ENCODE measurements at regions not wholly inside any gene's neighbourhood (a gene's known extent, or its start where the extent isn't known, plus 50 kb on each side); places are given as distances from the start of the nearest gene placed in this dataset.
"Not testable (repeated sequence)": the region's sequence is repeated elsewhere in the genome, so short reads cannot be mapped to it uniquely, and the experiment has no call there.

GRCh38 chrX:63192366-63193041 is 158.6 kb downstream of the SPIN4 start:
- DNase-seq (ENCODE audit: low spot score in 2 of 2); FAIRE-seq: not testable (repeated sequence)

GRCh38 chrX:63186137-63186536 is 165.0 kb downstream of the SPIN4 start:
- DNase-seq (ENCODE audit: low spot score in 2 of 2) (no peak), FAIRE-seq (no peak)

GRCh38 chrX:63179852-63180251 is 171.3 kb downstream of the SPIN4 start:
- not testable (repeated sequence) for DNase-seq (ENCODE audit: low spot score in 2 of 2); FAIRE-seq

- DNase-seq (ENCODE audit: low spot score in 2 of 2); FAIRE-seq: not testable (repeated sequence)
These were observed 174.6 kb downstream of the SPIN4 start for GRCh38 chrX:63176578-63176977.

GRCh38 chrX:63173841-63174718 is 177.1 kb downstream of the SPIN4 start:
- not testable (repeated sequence) for FAIRE-seq; DNase-seq (ENCODE audit: low spot score in 2 of 2)

DNA sequence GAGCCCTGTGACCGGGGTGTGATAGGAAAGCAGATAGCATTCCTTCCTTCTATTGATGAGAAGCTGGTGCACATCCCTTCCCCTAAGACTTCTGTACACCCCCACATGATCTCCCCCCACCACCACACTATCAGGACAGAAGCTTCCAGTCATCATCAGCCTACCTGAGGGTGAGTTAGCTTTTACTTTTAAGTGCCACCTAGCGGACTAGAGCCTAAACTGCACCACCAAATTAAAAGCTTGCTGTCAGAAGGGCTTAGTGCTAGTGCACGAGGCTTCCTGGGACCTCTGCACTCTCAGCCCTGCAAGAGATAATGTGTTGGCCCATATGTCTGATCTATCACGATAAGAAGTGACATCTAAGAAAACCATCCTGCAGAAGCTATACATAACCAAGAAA is 181.7 kb downstream of the SPIN4 start:
- not testable (repeated sequence) for DNase-seq (ENCODE audit: low spot score in 2 of 2); FAIRE-seq

- FAIRE-seq; DNase-seq (ENCODE audit: low spot score in 2 of 2): not testable (repeated sequence)
These were observed 182.2 kb downstream of the SPIN4 start for GRCh38 chrX:63168949-63169348.

- DNase-seq (ENCODE audit: low spot score in 2 of 2); FAIRE-seq: not testable (repeated sequence)
These were observed 184.1 kb downstream of the SPIN4 start for GRCh38 chrX:63167002-63167401.

DNA sequence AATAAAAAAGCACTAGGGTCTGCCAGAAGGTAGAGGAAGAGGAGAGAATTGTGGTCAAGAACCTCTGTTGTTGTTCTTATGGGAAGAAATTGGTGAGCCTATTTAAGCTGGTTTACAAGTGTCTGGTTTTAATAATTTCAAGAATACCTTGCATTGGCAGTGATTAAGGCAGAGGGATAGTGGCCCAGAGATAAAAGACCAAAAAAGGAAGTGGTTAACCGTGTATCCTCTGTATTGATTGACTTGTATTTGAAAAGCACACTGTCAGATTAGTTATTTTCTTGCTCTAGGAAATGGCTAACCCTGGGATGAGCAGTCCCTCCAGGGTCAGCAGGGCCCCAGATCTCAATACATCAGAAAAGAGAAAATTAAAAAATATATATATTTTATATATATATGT is 190.1 kb downstream of the SPIN4 start:
- FAIRE-seq; DNase-seq (ENCODE audit: low spot score in 2 of 2): not testable (repeated sequence)

DNA sequence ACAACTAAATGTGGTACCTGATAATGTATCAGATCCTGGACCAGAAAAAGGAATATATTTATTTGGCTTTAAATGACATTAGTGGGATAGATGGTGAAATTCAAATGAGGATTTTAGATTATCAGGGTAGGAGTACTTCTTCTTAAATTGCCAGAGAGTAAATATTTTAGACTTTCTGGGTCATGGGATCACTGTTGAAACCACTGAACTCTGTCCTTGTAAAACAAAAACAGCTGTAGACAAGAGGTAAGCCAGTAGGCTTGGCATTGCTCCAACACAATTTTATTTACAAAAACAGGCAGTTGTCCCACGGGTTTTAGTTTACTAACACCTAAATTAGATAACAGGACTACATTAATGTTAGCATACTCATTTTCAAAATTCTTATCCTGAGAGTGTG is 190.8 kb downstream of the SPIN4 start:
- not testable (repeated sequence) for FAIRE-seq

DNA sequence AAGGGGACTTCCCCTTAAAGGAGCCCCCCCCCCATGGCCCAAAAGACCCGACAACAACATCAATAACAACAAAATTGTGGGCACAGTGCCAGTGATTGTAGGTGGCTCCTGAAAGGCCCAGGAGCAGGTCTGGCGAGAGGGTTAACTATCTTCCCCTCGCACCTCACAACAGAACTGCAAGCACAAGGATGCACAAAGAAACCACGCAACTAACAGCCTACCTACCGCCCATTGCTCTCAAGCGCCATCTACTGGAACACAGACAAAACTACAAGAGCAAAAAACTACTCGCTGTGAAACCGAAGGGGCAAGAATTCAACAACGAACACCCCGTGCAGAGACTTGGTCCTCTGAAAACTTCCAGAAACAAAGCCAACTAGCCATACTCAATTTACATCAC is 205.6 kb downstream of the SPIN4 start:
- DNase-seq (ENCODE audit: low spot score in 2 of 2); FAIRE-seq: not testable (repeated sequence)

More for the DNA sequence above, 190.8 kb downstream of the SPIN4 start:
- DNase-seq (ENCODE audit: low spot score in 2 of 2) = not testable (repeated sequence)

- not testable (repeated sequence) for DNase-seq (ENCODE audit: low spot score in 2 of 2); FAIRE-seq
These were observed 208.5 kb downstream of the SPIN4 start for GRCh38 chrX:63142588-63142987.

- DNase-seq (ENCODE audit: low spot score in 2 of 2); FAIRE-seq: not testable (repeated sequence)
These were observed 215.3 kb downstream of the SPIN4 start for GRCh38 chrX:63135859-63136258.

GRCh38 chrX:63128509-63128908 is 222.6 kb downstream of the SPIN4 start:
- FAIRE-seq (peak; percentile 13), DNase-seq (ENCODE audit: low spot score in 2 of 2) (no peak)

DNA sequence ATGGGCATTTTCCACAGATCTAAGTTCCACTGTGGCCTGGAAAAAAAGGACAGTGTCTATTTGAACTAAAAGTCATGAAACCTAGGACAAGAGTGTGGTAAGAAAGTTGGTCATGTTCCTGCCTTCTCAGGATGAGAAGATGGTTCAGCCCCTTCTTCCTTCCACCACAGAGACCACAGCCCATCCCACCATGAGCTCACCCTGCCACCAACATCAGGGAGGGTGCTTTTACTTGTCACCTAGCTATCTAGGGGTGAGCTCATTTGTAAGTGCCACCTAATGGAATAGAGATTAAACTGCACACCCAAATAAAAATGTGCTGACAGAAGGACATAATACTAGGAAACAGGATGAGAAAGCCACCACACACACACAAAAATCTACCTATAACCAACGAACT is 235.9 kb downstream of the SPIN4 start:
- FAIRE-seq (no peak), DNase-seq (ENCODE audit: low spot score in 2 of 2) (no peak)

- FAIRE-seq (no peak), DNase-seq (ENCODE audit: low spot score in 2 of 2) (no peak)
These were observed 249.1 kb downstream of the SPIN4 start for GRCh38 chrX:63101879-63102620.

GRCh38 chrX:63058204-63058603 is 292.9 kb downstream of the SPIN4 start:
- DNase-seq (ENCODE audit: low spot score in 2 of 2) = no peak
- FAIRE-seq = no peak

- no peak for FAIRE-seq
- no peak for DNase-seq (ENCODE audit: low spot score in 2 of 2)
These were observed 300.9 kb downstream of the SPIN4 start for GRCh38 chrX:63050225-63050624.

GRCh38 chrX:63032811-63033210 is 318.3 kb downstream of the SPIN4 start:
- FAIRE-seq (no peak), DNase-seq (ENCODE audit: low spot score in 2 of 2) (no peak)

- DNase-seq (ENCODE audit: low spot score in 2 of 2) = no peak
- FAIRE-seq = no peak
These were observed 337.6 kb downstream of the SPIN4 start for GRCh38 chrX:63013549-63013948.

DNA sequence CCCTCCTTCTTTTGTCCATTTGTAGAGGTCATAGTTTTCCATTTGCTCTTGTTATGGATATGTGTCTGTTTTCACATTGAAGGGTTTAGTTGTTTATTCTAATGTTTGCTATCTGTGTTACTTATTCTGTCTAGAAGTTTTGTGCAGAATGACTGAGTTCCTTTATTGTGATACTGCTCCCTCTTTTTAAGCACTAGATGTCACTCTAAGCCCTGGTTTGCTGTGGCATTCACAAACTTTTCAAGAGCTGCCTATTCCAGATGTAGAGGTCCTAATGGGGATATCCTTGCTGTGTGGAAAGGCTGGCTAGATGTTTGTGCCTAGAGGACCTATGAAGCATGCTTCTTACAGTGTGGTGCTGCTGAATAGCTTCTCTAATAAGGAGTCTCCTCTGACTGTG is 338.6 kb downstream of the SPIN4 start:
- no peak for DNase-seq (ENCODE audit: low spot score in 2 of 2)
- FAIRE-seq = no peak
